ENCODE measurements at regions not wholly inside any gene's neighbourhood (a gene's known extent, or its start where the extent isn't known, plus 50 kb on each side); places are given as distances from the start of the nearest gene placed in this dataset.

GRCh38 chr2:226585130-226585561 lies 214.5 kb downstream of the IRS1 start:
- TF ChIP-seq SIN3A (IDR thresholded peaks at IDR 0.05; ENCODE audit: borderline replicate concordance, insufficient read depth, low read depth, low read length) (no peak), TCF7L2 (IDR thresholded peaks at IDR 0.05; ENCODE audit: low read depth, low read length) (no peak), REST (IDR thresholded peaks at IDR 0.05; ENCODE audit: insufficient read depth in 1 of 2, low read depth in 2 of 2, low read length in 1 of 2) (no peak), POLR2AphosphoS5 (IDR thresholded peaks at IDR 0.05; ENCODE audit: low read depth, low read length) (no peak)
- TF ChIP-seq, protein P1, sequence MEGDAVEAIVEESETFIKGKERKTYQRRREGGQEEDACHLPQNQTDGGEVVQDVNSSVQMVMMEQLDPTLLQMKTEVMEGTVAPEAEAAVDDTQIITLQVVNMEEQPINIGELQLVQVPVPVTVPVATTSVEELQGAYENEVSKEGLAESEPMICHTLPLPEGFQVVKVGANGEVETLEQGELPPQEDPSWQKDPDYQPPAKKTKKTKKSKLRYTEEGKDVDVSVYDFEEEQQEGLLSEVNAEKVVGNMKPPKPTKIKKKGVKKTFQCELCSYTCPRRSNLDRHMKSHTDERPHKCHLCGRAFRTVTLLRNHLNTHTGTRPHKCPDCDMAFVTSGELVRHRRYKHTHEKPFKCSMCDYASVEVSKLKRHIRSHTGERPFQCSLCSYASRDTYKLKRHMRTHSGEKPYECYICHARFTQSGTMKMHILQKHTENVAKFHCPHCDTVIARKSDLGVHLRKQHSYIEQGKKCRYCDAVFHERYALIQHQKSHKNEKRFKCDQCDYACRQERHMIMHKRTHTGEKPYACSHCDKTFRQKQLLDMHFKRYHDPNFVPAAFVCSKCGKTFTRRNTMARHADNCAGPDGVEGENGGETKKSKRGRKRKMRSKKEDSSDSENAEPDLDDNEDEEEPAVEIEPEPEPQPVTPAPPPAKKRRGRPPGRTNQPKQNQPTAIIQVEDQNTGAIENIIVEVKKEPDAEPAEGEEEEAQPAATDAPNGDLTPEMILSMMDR (IDR thresholded peaks at IDR 0.05), result no peak
- ChIA-PET CTCF (no interaction called here), POLR2A (no interaction called here)
- H3K9me3 ChIP-seq (ENCODE audit: control insufficient read depth, insufficient read depth, low read depth, low read length), result no peaks in the 10 kb centered on the region
- peaks cover 6% of the 10 kb centered on the region; the same call in 1 of the 2 replicates for H3K4me1 ChIP-seq (ENCODE audit: control insufficient read depth, insufficient read depth, low read length)
- intact Hi-C loops (cut with micrococcal nuclease; ENCODE audit: unreplicated experiment) (no loop called here), in situ Hi-C loops (cut with HindIII; ENCODE audit: low pct_unique_long_range_greater_than_20kb, low sequenced_read_pairs) (no loop called here)
- BruUV-seq (replicated peaks), result no TSS peak
- no peaks in the 10 kb centered on the region for H3K36me3 ChIP-seq (ENCODE audit: control insufficient read depth, insufficient read depth, low read length)
- no peaks in the 10 kb centered on the region for H3K27me3 ChIP-seq (ENCODE audit: control insufficient read depth, insufficient read depth, low read length)
- ATAC-seq, result no peak
- DNase-seq (ENCODE audit: low read depth, low spot score), result no peak
- H3K27ac ChIP-seq (ENCODE audit: low read length), result 0 out of 2 replicates have a peak overlapping the region, but pooled peaks have one; percentile 5
- no peak overlapping the region for H3K4me3 ChIP-seq (ENCODE audit: low read depth in 2 of 2, low read length in 2 of 2)

DNA sequence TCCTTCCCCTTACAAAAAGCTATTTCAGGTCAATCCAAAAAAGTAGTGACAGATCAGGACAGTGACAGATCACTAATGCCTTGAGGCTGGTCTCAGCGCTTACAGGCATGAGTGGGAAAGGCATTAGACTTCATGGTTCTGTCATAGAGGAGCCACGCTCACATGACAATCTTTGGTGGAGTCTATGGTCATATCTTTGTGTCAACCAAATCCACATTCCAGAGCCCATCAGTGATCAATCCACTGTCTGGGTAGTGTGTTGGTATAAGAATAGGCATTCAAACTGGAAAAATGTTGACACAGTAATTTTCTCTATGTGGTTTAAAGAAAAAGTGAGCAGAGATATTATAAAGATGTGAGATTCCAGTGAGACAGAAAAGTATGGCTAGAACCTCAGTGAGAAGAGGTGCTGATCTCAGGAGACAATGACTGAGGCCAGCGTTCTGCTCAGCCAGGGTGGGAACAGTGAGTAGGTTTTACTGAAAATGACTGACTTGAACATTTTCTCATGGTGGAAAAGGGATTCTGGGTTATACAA lies 215.0 kb downstream of the IRS1 start:
- Histone ChIP-seq H3K36me3 (ENCODE audit: control insufficient read depth, insufficient read depth, low read length) (no peaks in the 10 kb centered on the region), H3K27ac (ENCODE audit: low read length) (peak overlapping the region; percentile 40; the same call in 1 of the 2 replicates), H3K4me3 (ENCODE audit: low read depth in 2 of 2, low read length in 2 of 2) (no peak overlapping the region), H3K4me1 (ENCODE audit: control insufficient read depth, insufficient read depth, low read length) (peaks cover 6% of the 10 kb centered on the region; the same call in 1 of the 2 replicates), H3K9me3 (ENCODE audit: control insufficient read depth, insufficient read depth, low read depth, low read length) (no peaks in the 10 kb centered on the region), H3K27me3 (ENCODE audit: control insufficient read depth, insufficient read depth, low read length) (no peaks in the 10 kb centered on the region)
- no peak for TF ChIP-seq TCF7L2 (IDR thresholded peaks at IDR 0.05; ENCODE audit: low read depth, low read length)
- no peak for TF ChIP-seq SIN3A (IDR thresholded peaks at IDR 0.05; ENCODE audit: borderline replicate concordance, insufficient read depth, low read depth, low read length)
- TF ChIP-seq, protein P1 (IDR thresholded peaks at IDR 0.05), result no peak
- no peak for TF ChIP-seq REST (IDR thresholded peaks at IDR 0.05; ENCODE audit: insufficient read depth in 1 of 2, low read depth in 2 of 2, low read length in 1 of 2)
- TF ChIP-seq POLR2AphosphoS5 (IDR thresholded peaks at IDR 0.05; ENCODE audit: low read depth, low read length), result no peak
- ChIA-PET CTCF (no interaction called here), POLR2A (no interaction called here)
- no peak for ATAC-seq
- intact Hi-C loops (cut with micrococcal nuclease; ENCODE audit: unreplicated experiment) (no loop called here), in situ Hi-C loops (cut with HindIII; ENCODE audit: low pct_unique_long_range_greater_than_20kb, low sequenced_read_pairs) (no loop called here)
- no TSS peak for BruUV-seq (replicated peaks)
- DNase-seq (ENCODE audit: low read depth, low spot score), result no peak

Data from Panc1 (cell line).